KBM-7 (cell line): ENCODE measurements at regions not wholly inside any gene's neighbourhood (a gene's known extent, or its start where the extent isn't known, plus 50 kb on each side); places are given as distances from the start of the nearest gene placed in this dataset.

Source experiments
- DNase-seq: peaks from one replicate; pipeline ENCODE4 v3.0.0-alpha.2; 2015
- in situ Hi-C: fragments of 300-500 bp; cut with MboI; formaldehyde crosslinking; loops from 2 replicates; pipeline ENCODE4 v1.14.3; 2020; ENCODE audit warnings: low sequenced_read_pairs, low pct_unique_long_range_greater_than_20kb, mixed read lengths

- in situ Hi-C loops = no loop called here
- DNase-seq = no peak
Observed at GRCh38 chr18:78883501-78883900, 96.1 kb upstream of the SALL3 start.

- in situ Hi-C loops = no loop called here
- no peak for DNase-seq
Observed at GRCh38 chr18:78884502-78884901, 95.1 kb upstream of the SALL3 start.

DNA sequence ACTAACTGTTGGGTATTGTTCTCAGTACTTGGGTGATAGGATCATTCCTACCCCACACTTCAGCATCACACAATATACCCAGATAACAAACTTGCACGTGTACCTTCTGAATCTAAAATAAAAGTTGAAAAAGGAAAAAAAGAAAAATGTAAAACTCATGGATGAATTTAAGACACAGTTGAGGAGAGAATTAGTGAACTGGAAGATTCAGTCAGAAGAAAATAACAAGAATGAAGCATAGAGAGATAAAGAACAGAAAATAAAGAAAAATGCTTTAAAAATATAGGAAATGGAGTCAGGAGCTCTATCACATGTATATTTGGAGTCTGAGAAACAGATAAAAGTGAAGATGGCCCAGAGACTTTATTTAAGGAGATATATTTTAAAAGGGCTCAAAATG, 90.4 kb upstream of the SALL3 start:
- in situ Hi-C loops = no loop called here
- no peak for DNase-seq

DNA sequence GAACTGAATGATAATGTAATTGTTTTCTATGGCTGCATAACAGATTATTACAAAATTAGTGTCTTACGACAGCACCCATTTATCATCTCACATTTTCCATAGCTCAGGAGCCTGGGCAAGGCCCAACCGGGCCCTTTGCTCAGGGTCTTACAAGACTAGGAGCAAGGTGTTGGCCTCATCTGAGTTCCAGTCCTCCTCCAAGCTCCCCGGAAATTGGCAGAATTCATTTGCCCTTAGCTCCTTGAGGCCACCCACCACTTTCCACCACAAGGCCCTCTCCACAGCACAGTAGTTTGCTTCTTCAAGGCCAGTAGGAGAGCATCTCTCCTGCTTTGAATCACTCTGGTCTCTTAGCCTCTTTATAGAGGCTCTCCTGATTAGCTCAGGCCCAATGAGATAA, 89.2 kb upstream of the SALL3 start:
- in situ Hi-C loops = no loop called here
- DNase-seq = no peak

- DNase-seq = no peak
- in situ Hi-C loops = no loop called here
Observed at GRCh38 chr18:78891185-78891762, 88.3 kb upstream of the SALL3 start.

DNA sequence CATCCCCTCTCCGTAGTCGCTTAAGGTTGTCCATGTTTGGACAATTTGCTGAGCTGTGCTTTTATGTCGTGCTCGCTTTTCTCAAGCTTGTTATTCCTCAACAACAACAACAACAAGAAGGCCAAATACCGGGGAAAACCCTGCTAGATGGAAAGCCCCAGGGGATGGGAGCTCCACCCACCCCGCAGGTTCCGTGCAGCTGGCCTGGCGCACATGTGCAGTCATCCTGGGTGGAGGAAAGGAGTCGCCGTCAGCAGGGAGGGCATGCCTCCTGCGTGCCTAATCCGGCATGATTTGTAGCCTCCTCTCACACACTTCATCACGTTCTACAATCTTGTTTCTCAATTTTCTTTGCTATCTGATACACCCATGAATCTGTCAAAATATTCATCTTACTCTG, 87.4 kb upstream of the SALL3 start:
- DNase-seq = no peak
- in situ Hi-C loops = no loop called here

DNA sequence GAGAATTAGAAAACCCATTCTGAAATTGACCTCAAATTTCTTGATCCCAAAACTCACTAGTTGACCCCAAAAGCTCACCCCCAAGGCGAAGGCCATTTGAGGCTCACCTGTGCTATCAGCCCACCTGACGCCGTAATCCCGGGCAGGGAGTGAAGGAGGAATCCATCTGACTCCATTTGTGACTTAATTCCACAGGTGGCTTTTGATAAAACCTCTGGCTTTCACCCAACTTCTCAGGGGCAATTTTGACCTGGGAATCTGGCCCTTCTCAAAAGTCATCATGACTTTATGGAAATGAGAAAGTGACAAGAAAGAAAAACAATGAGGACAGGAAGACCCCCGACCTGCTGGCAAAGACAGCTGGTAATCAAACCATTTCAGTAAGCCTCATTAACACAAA, 86.9 kb upstream of the SALL3 start:
- no peak for DNase-seq
- in situ Hi-C loops = no loop called here

DNA sequence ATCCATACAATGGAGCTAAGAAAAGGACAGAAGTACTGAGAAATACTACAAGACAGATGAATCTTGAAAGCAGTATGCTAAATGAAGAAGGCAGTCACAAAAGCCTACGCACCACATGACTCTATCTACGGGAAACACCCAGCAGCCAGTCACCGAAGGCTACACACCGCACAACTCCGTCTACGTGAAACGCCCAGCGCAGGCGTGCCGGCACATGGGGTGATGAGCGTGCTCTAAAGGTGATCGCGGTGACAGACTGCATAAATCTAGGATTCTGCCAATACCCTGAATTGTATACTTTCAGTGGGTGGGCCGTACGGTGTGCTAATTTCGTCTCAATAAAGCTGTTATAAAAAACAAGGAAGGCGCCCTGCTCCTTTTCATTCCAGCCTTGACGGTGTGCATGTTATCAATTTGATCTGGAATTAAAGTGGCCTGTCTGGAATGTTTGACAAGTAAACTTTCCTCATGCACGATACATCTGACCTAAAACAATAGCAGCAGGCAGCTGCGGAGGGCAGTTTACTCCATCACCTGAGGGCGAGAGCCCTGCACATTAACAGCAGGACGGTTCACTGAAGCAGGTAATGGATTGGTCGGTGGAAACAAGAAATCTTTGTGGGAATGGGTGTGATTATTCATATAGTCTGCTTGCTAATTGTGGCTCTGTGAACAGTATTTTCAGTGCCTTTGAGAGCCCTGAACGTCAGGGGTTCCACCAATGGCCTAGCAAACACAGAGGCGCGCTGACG, 86.2 kb upstream of the SALL3 start:
- DNase-seq = no peak
- in situ Hi-C loops = no loop called here

DNA sequence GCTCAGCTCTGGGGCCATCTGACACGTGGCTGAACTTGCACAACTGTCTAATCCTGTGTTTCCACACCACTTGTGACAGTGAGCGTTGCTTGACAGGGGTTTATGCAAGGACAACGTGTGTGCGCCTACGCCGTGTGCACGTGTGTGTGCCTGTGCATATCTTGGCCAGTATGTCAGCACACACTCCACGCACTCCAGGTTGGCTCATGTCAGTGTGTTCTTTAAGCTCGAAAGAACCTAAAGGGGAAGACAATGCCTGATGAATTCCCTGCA, 85.6 kb upstream of the SALL3 start:
- in situ Hi-C loops = no loop called here
- DNase-seq = no peak

GRCh38 chr18:78895207-78896001, 84.2 kb upstream of the SALL3 start:
- no peak for DNase-seq
- in situ Hi-C loops = no loop called here

DNA sequence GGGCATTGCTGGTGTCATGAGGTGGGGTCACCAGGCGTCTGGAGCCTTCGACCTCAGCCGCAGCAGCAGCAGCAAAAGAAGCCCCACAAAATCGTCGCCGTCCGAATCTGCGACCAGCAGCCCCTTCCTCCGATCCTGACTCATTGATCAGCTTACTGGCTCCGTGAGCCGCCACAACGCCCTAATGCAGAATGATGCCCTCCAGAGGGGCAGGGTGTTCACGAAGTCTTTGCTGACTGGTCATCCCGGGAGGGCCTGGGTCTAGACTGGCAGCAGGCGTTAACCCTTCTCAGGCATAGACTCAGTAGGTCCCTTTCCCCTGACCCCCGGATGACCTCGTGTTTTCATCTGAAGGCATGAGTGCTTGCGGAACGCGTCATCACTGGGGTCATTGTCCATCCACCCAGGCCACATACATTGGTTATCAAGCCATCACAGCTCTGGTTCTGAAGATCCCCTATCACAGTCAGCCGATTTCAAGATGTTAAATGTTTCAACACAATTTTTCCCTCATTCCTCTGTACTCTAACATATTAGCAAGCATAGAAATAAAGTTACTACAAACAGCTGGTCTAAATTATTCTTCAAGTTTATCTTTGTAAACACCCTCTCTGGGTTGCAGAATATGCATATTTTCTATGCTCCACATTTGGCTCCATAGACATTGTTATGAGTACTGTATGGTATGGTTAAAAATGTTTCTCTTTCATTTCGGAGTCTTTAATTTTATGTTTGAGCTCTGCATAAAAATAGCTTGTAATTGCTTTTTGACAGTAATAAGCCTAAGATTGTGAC, 83.3 kb upstream of the SALL3 start:
- in situ Hi-C loops = no loop called here
- no peak for DNase-seq

DNA sequence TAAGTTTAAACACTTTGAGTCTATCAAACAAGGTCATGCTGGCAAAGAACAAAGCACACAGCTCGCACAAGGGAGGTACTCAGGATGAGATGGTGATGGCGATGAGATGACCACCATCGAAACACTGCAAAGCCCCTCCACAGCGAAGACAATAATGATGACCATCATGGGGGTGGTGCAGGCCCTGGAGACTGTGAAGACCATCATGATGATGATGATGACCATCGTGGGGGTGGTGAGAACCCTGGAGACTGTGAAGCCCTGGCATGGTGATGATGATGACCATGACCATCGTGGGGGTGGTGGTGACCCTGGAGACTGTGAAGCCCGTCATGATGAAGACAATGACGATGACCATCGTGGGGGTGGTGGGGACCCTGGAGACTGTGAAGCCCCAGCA, 81.6 kb upstream of the SALL3 start:
- in situ Hi-C loops = no loop called here
- DNase-seq = no peak

- in situ Hi-C loops = no loop called here
- DNase-seq = no peak
Observed at GRCh38 chr18:78898635-78899034, 81.0 kb upstream of the SALL3 start.

- no peak for DNase-seq
- in situ Hi-C loops = no loop called here
Observed at GRCh38 chr18:78899241-78899640, 80.4 kb upstream of the SALL3 start.

GRCh38 chr18:78900938-78901909, 78.4 kb upstream of the SALL3 start:
- DNase-seq = no peak
- in situ Hi-C loops = no loop called here

DNA sequence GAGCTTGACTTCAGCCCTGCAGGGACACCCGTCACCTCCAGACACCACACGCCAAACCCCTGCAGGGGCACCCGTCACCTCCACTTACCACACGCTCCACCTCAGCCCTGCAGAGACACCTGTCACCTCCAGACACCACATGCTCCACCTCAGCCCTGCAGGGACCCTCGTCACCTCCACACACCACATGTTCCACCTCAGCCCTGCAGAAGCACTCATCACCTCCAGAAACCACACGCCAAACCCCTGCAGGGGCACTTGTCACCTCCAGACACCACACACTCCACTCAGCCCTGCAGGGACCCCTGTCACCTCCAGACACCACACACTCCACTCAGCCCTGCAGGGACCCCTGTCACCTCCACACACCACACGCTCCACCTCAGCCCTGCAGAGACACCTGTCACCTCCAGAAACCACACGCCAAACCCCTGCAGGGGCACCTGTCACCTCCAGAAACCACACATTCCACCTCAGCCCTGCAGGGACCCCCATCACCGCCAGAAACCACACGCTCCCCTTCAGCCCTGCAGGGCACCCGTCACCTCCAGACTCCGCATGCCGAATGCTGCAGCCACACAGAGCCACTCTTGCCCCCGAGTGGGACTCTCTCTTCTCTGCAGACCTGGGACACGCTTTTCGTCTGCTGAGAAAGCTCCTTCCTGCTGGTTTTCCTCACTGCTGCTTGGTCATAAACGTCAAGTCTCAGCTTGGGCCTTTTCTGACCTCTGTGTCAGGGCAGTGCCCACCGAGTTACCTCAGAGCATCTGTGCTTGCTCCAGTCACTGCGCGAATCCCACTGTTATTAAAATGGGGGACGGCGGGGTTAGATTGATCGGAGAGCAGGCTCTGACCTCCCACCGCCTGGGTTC, 77.5 kb upstream of the SALL3 start:
- DNase-seq = no peak
- in situ Hi-C loops = no loop called here

- DNase-seq = no peak
- in situ Hi-C loops = no loop called here
Observed at GRCh38 chr18:78902795-78903435, 76.7 kb upstream of the SALL3 start.
